ENCODE measurements at regions not wholly inside any gene's neighbourhood (a gene's known extent, or its start where the extent isn't known, plus 50 kb on each side); places are given as distances from the start of the nearest gene placed in this dataset.
A peak's percentile ranks its signal among the peaks of the same experiment; 100 is the strongest.

DNA sequence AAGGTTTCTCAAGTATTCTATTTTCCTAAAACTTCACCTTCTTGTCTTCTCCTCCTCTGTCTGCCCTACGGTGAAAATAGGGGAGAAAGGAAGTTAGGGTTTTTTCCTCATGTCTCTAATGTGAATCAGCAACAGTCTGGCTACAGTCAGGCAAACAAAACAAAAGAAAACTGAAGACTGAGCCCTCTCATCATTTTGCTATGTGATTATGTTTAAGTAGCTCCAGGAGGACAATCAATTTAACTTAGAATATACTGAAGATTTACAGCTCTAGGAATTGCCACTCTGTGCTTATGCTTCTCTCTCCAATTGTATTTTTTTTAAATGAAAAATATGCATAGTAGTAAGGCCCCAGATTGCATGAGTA lies 316.2 kb downstream of the GPAT3 start:
- Histone ChIP-seq H2BK20ac (ENCODE audit: low read depth, low read length, poor library complexity, severe bottlenecking) (no peak overlapping the region), H3K4me2 (ENCODE audit: insufficient read depth, insufficient read length, low read length) (peak overlapping the region; percentile 34), H3K4ac (ENCODE audit: low read depth, low read length) (no peak overlapping the region), H3K56ac (ENCODE audit: insufficient read length, low read depth, low read length) (no peak overlapping the region), H3K18ac (ENCODE audit: insufficient read length, low read depth, low read length) (no peak overlapping the region), H2AFZ (ENCODE audit: low read length) (no peak overlapping the region), H3K14ac (ENCODE audit: insufficient read depth, low read length) (no peak overlapping the region), H4K5ac (ENCODE audit: insufficient read length, low read depth, low read length) (no peak overlapping the region), H2BK120ac (ENCODE audit: low read depth, low read length, poor library complexity, severe bottlenecking) (no peak overlapping the region), H2BK15ac (ENCODE audit: low read depth, low read length) (no peak overlapping the region), H3K9ac (ENCODE audit: extremely low read depth, insufficient read length, low read length) (no peak overlapping the region), H3K23me2 (ENCODE audit: insufficient read length, low read depth, low read length, poor library complexity, severe bottlenecking) (no peaks in the 10 kb centered on the region), H3K79me1 (ENCODE audit: insufficient read depth, low read depth, low read length, poor library complexity, severe bottlenecking) (no peaks in the 10 kb centered on the region), H3K23ac (ENCODE audit: insufficient read length, low read depth, low read length) (no peak overlapping the region), H2BK5ac (ENCODE audit: insufficient read length, low read length) (no peak overlapping the region), H3K4me1 (ENCODE audit: insufficient read depth, low read length) (peaks cover 16% of the 10 kb centered on the region), H4K20me1 (ENCODE audit: control insufficient read depth, insufficient read depth, insufficient read length) (no peaks in the 10 kb centered on the region), H3K79me2 (ENCODE audit: insufficient read depth, low read length) (no peaks in the 10 kb centered on the region), H3T11ph (ENCODE audit: low read length) (no peak overlapping the region), H3K9me3 (ENCODE audit: control insufficient read depth, low read depth, low read length) (no peaks in the 10 kb centered on the region), H3K27ac (ENCODE audit: insufficient read length, low read depth, low read length) (peak overlapping the region; percentile 64), H3K27me3 (ENCODE audit: insufficient read depth, low read length) (no peaks in the 10 kb centered on the region), H4K91ac (ENCODE audit: insufficient read length, low read depth, low read length) (no peak overlapping the region), H2BK12ac (ENCODE audit: insufficient read length, low read depth, low read length) (no peak overlapping the region), H4K8ac (replicated peaks; ENCODE audit: insufficient read length, low read depth, low read length) (no peak overlapping the region), H2AK5ac (ENCODE audit: insufficient read length, low read length) (no peak overlapping the region)
- no CpG with 5 or more reads among the region's 1 CpG for WGBS (ENCODE audit: extremely low coverage, insufficient read length, low lambda C conversion rate)
- Mint-ChIP-seq H3K9me3 (no peaks in the 10 kb centered on the region), H3K4me3 (peak overlapping the region in 1 of 2 experiments; percentile 38; a peak in 2 of 5 replicates), H3K27ac (peak overlapping the region; percentile 11 to 83 (median 47); a peak in 6 of 7 replicates), H3K36me3 (ENCODE audit: insufficient read depth in 1 of 3, low read depth in 3 of 3) (no peaks in the 10 kb centered on the region), H3K27me3 (ENCODE audit: low read depth) (no peaks in the 10 kb centered on the region), H3K4me1 (peaks cover 50 to 64% of the 10 kb centered on the region in 2 experiments)
- DNase-seq, result no peak
- TF ChIP-seq, protein P1, sequence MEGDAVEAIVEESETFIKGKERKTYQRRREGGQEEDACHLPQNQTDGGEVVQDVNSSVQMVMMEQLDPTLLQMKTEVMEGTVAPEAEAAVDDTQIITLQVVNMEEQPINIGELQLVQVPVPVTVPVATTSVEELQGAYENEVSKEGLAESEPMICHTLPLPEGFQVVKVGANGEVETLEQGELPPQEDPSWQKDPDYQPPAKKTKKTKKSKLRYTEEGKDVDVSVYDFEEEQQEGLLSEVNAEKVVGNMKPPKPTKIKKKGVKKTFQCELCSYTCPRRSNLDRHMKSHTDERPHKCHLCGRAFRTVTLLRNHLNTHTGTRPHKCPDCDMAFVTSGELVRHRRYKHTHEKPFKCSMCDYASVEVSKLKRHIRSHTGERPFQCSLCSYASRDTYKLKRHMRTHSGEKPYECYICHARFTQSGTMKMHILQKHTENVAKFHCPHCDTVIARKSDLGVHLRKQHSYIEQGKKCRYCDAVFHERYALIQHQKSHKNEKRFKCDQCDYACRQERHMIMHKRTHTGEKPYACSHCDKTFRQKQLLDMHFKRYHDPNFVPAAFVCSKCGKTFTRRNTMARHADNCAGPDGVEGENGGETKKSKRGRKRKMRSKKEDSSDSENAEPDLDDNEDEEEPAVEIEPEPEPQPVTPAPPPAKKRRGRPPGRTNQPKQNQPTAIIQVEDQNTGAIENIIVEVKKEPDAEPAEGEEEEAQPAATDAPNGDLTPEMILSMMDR (conservative IDR thresholded peaks at IDR 0.05), result no peak
